ENCODE measurements at regions not wholly inside any gene's neighbourhood (a gene's known extent, or its start where the extent isn't known, plus 50 kb on each side); places are given as distances from the start of the nearest gene placed in this dataset.

- DNase-seq (ENCODE audit: low read depth in 3 of 3): no peak
Observed at GRCh38 chr2:8580316-8581233, 101.3 kb upstream of the ID2 start.

- DNase-seq (ENCODE audit: low read depth in 3 of 3): no peak
Observed at GRCh38 chr2:8581234-8581561, 100.7 kb upstream of the ID2 start.

- DNase-seq (ENCODE audit: low read depth in 3 of 3): no peak
Observed at GRCh38 chr2:8581601-8582041, 100.2 kb upstream of the ID2 start.

- DNase-seq (ENCODE audit: low read depth in 3 of 3): no peak
Observed at GRCh38 chr2:8582191-8582590, 99.7 kb upstream of the ID2 start.

GRCh38 chr2:8582651-8583399 lies 99.0 kb upstream of the ID2 start:
- no peak for DNase-seq (ENCODE audit: low read depth in 3 of 3)

GRCh38 chr2:8583400-8584173 lies 98.3 kb upstream of the ID2 start:
- DNase-seq (ENCODE audit: low read depth in 3 of 3): peak; percentile 45 to 59 (median 53)

GRCh38 chr2:8584174-8585066 lies 97.4 kb upstream of the ID2 start:
- no peak for DNase-seq (ENCODE audit: low read depth in 3 of 3)

- no peak for DNase-seq (ENCODE audit: low read depth in 3 of 3)
Observed at GRCh38 chr2:8586457-8587051, 95.3 kb upstream of the ID2 start.

- no peak for DNase-seq (ENCODE audit: low read depth in 3 of 3)
Observed at GRCh38 chr2:8587251-8587791, 94.5 kb upstream of the ID2 start.

GRCh38 chr2:8587920-8588830 lies 93.7 kb upstream of the ID2 start:
- DNase-seq (ENCODE audit: low read depth in 3 of 3): no peak

GRCh38 chr2:8588831-8589191 lies 93.0 kb upstream of the ID2 start:
- DNase-seq (ENCODE audit: low read depth in 3 of 3): no peak

GRCh38 chr2:8589721-8590120 lies 92.1 kb upstream of the ID2 start:
- DNase-seq (ENCODE audit: low read depth in 3 of 3): no peak

- DNase-seq (ENCODE audit: low read depth in 3 of 3): no peak
Observed at GRCh38 chr2:8590938-8591337, 90.9 kb upstream of the ID2 start.

GRCh38 chr2:8592736-8593135 lies 89.1 kb upstream of the ID2 start:
- DNase-seq (ENCODE audit: low read depth in 3 of 3): no peak

GRCh38 chr2:8593243-8593642 lies 88.6 kb upstream of the ID2 start:
- no peak for DNase-seq (ENCODE audit: low read depth in 3 of 3)

GRCh38 chr2:8594731-8595427 lies 87.0 kb upstream of the ID2 start:
- no peak for DNase-seq (ENCODE audit: low read depth in 3 of 3)

GRCh38 chr2:8595428-8595805 lies 86.4 kb upstream of the ID2 start:
- no peak for DNase-seq (ENCODE audit: low read depth in 3 of 3)

- no peak for DNase-seq (ENCODE audit: low read depth in 3 of 3)
Observed at GRCh38 chr2:8595811-8596600, 85.8 kb upstream of the ID2 start.
